ENCODE measurements at regions not wholly inside any gene's neighbourhood (a gene's known extent, or its start where the extent isn't known, plus 50 kb on each side); places are given as distances from the start of the nearest gene placed in this dataset.

GRCh38 chr4:4704267-4704666 lies 155.2 kb upstream of the MSX1 start:
- Histone ChIP-seq H3K36me3 (ENCODE audit: insufficient read depth, low read length, poor library complexity, severe bottlenecking) (no peaks in the 10 kb centered on the region), H3K9me3 (ENCODE audit: low read depth, low read length, poor library complexity, severe bottlenecking) (no peaks in the 10 kb centered on the region), H3K27me3 (replicated peaks; ENCODE audit: insufficient read depth, low read depth, low read length, poor library complexity) (no peaks in the 10 kb centered on the region), H3K4me3 (ENCODE audit: low read depth, low read length, poor library complexity, severe bottlenecking) (no peak overlapping the region), H3K27ac (ENCODE audit: low read depth, low read length, poor library complexity, severe bottlenecking) (no peak overlapping the region), H3K4me1 (ENCODE audit: insufficient read depth, low read length, poor library complexity, severe bottlenecking) (no peaks in the 10 kb centered on the region)
- no TSS peak for BruUV-seq (replicated peaks)
- TF ChIP-seq CTCF (conservative IDR thresholded peaks at IDR 0.05; ENCODE audit: low read depth, low read length) (no peak), EZH2 (IDR thresholded peaks at IDR 0.05; ENCODE audit: borderline replicate concordance, low read depth, low read length, poor library complexity, severe bottlenecking) (no peak)
- CTCF ChIA-PET: no interaction called here
- intact Hi-C loops (cut with micrococcal nuclease; ENCODE audit: unreplicated experiment): no loop called here
- no peak for DNase-seq (ENCODE audit: low spot score)
- POLR2A ChIA-PET (ENCODE audit: low non-redundant PET): no interaction called here

- TF ChIP-seq CTCF (conservative IDR thresholded peaks at IDR 0.05; ENCODE audit: low read depth, low read length) (no peak), EZH2 (IDR thresholded peaks at IDR 0.05; ENCODE audit: borderline replicate concordance, low read depth, low read length, poor library complexity, severe bottlenecking) (no peak)
- H3K27ac ChIP-seq (ENCODE audit: low read depth, low read length, poor library complexity, severe bottlenecking): no peak overlapping the region
- intact Hi-C loops (cut with micrococcal nuclease; ENCODE audit: unreplicated experiment): no loop called here
- POLR2A ChIA-PET (ENCODE audit: low non-redundant PET): no interaction called here
- H3K4me1 ChIP-seq (ENCODE audit: insufficient read depth, low read length, poor library complexity, severe bottlenecking): no peaks in the 10 kb centered on the region
- no TSS peak for BruUV-seq (replicated peaks)
- no peaks in the 10 kb centered on the region for H3K36me3 ChIP-seq (ENCODE audit: insufficient read depth, low read length, poor library complexity, severe bottlenecking)
- H3K4me3 ChIP-seq (ENCODE audit: low read depth, low read length, poor library complexity, severe bottlenecking): no peak overlapping the region
- CTCF ChIA-PET: no interaction called here
- no peaks in the 10 kb centered on the region for H3K27me3 ChIP-seq (replicated peaks; ENCODE audit: insufficient read depth, low read depth, low read length, poor library complexity)
- H3K9me3 ChIP-seq (ENCODE audit: low read depth, low read length, poor library complexity, severe bottlenecking): no peaks in the 10 kb centered on the region
- DNase-seq (ENCODE audit: low spot score): no peak
These were observed 155.7 kb upstream of the STX18 start for GRCh38 chr4:4697584-4697983.

- POLR2A ChIA-PET (ENCODE audit: low non-redundant PET): no interaction called here
- BruUV-seq (replicated peaks): no TSS peak
- Histone ChIP-seq H3K9me3 (ENCODE audit: low read depth, low read length, poor library complexity, severe bottlenecking) (no peaks in the 10 kb centered on the region), H3K4me1 (ENCODE audit: insufficient read depth, low read length, poor library complexity, severe bottlenecking) (no peaks in the 10 kb centered on the region), H3K27me3 (replicated peaks; ENCODE audit: insufficient read depth, low read depth, low read length, poor library complexity) (no peaks in the 10 kb centered on the region), H3K4me3 (ENCODE audit: low read depth, low read length, poor library complexity, severe bottlenecking) (no peak overlapping the region), H3K27ac (ENCODE audit: low read depth, low read length, poor library complexity, severe bottlenecking) (no peak overlapping the region), H3K36me3 (ENCODE audit: insufficient read depth, low read length, poor library complexity, severe bottlenecking) (no peaks in the 10 kb centered on the region)
- TF ChIP-seq CTCF (conservative IDR thresholded peaks at IDR 0.05; ENCODE audit: low read depth, low read length): no peak
- TF ChIP-seq EZH2 (IDR thresholded peaks at IDR 0.05; ENCODE audit: borderline replicate concordance, low read depth, low read length, poor library complexity, severe bottlenecking): no peak
- DNase-seq (ENCODE audit: low spot score): no peak
- CTCF ChIA-PET: no interaction called here
- intact Hi-C loops (cut with micrococcal nuclease; ENCODE audit: unreplicated experiment): no loop called here
These were observed 154.7 kb upstream of the STX18 start for GRCh38 chr4:4696530-4696929.
